ENCODE measurements at regions not wholly inside any gene's neighbourhood (a gene's known extent, or its start where the extent isn't known, plus 50 kb on each side); places are given as distances from the start of the nearest gene placed in this dataset.

GRCh38 chr2:223214394-223215253, 162.6 kb downstream of the KCNE4 start:
- Histone ChIP-seq H3K27me3 (ENCODE audit: insufficient read depth, low read length) (no peaks in the 10 kb centered on the region), H3K4me1 (ENCODE audit: insufficient read depth, low read length) (no peaks in the 10 kb centered on the region), H3K9me3 (ENCODE audit: insufficient read depth, low read depth, low read length) (peaks cover 9% of the 10 kb centered on the region; the same call in 1 of the 2 replicates), H3K9ac (ENCODE audit: low read depth, low read length) (no peak overlapping the region), H3K27ac (ENCODE audit: low read depth, low read length) (no peak overlapping the region), H3K4me3 (ENCODE audit: low read length) (no peak overlapping the region), H3K36me3 (ENCODE audit: insufficient read depth, low read length) (no peaks in the 10 kb centered on the region)
- WGBS, result 89% methylated on average over 5 of the region's 5 CpGs

- WGBS, result 62% methylated on average over 2 of the region's 2 CpGs
- Histone ChIP-seq H3K27me3 (ENCODE audit: insufficient read depth, low read length) (no peaks in the 10 kb centered on the region), H3K9ac (ENCODE audit: low read depth, low read length) (no peak overlapping the region), H3K36me3 (ENCODE audit: insufficient read depth, low read length) (no peaks in the 10 kb centered on the region), H3K4me1 (ENCODE audit: insufficient read depth, low read length) (no peaks in the 10 kb centered on the region), H3K4me3 (ENCODE audit: low read length) (no peak overlapping the region), H3K27ac (ENCODE audit: low read depth, low read length) (no peak overlapping the region), H3K9me3 (ENCODE audit: insufficient read depth, low read depth, low read length) (peaks cover 7% of the 10 kb centered on the region; the same call in 1 of the 2 replicates)
These were observed 163.2 kb downstream of the KCNE4 start for GRCh38 chr2:223215254-223215516.

GRCh38 chr2:223217373-223217772, 165.4 kb downstream of the KCNE4 start:
- Histone ChIP-seq H3K27ac (ENCODE audit: low read depth, low read length) (no peak overlapping the region), H3K9me3 (ENCODE audit: insufficient read depth, low read depth, low read length) (no peaks in the 10 kb centered on the region), H3K27me3 (ENCODE audit: insufficient read depth, low read length) (no peaks in the 10 kb centered on the region), H3K9ac (ENCODE audit: low read depth, low read length) (no peak overlapping the region), H3K36me3 (ENCODE audit: insufficient read depth, low read length) (no peaks in the 10 kb centered on the region), H3K4me1 (ENCODE audit: insufficient read depth, low read length) (no peaks in the 10 kb centered on the region; the same call in 1 of the 2 replicates), H3K4me3 (ENCODE audit: low read length) (no peak overlapping the region)

- no peaks in the 10 kb centered on the region for H3K36me3 ChIP-seq (ENCODE audit: insufficient read depth, low read length)
- no peak overlapping the region for H3K9ac ChIP-seq (ENCODE audit: low read depth, low read length)
- no peaks in the 10 kb centered on the region for H3K9me3 ChIP-seq (ENCODE audit: insufficient read depth, low read depth, low read length)
- H3K27ac ChIP-seq (ENCODE audit: low read depth, low read length), result no peak overlapping the region
- 93% methylated on average over 2 of the region's 2 CpGs for WGBS
- H3K4me1 ChIP-seq (ENCODE audit: insufficient read depth, low read length), result no peaks in the 10 kb centered on the region; the same call in 1 of the 2 replicates
- H3K27me3 ChIP-seq (ENCODE audit: insufficient read depth, low read length), result no peaks in the 10 kb centered on the region
- no peak overlapping the region for H3K4me3 ChIP-seq (ENCODE audit: low read length)
These were observed 166.7 kb downstream of the KCNE4 start for GRCh38 chr2:223218587-223219178.

GRCh38 chr2:223219872-223220657, 168.1 kb downstream of the KCNE4 start:
- H3K36me3 ChIP-seq (ENCODE audit: insufficient read depth, low read length), result no peaks in the 10 kb centered on the region
- H3K4me1 ChIP-seq (ENCODE audit: insufficient read depth, low read length), result no peaks in the 10 kb centered on the region; the same call in 1 of the 2 replicates
- H3K9ac ChIP-seq (ENCODE audit: low read depth, low read length), result no peak overlapping the region
- no peaks in the 10 kb centered on the region for H3K9me3 ChIP-seq (ENCODE audit: insufficient read depth, low read depth, low read length)
- no peak overlapping the region for H3K4me3 ChIP-seq (ENCODE audit: low read length)
- H3K27ac ChIP-seq (ENCODE audit: low read depth, low read length), result no peak overlapping the region
- no peaks in the 10 kb centered on the region for H3K27me3 ChIP-seq (ENCODE audit: insufficient read depth, low read length)
- 85% methylated on average over 9 of the region's 9 CpGs for WGBS

GRCh38 chr2:223220658-223220925, 168.6 kb downstream of the KCNE4 start:
- Histone ChIP-seq H3K27me3 (ENCODE audit: insufficient read depth, low read length) (no peaks in the 10 kb centered on the region), H3K27ac (ENCODE audit: low read depth, low read length) (no peak overlapping the region), H3K9ac (ENCODE audit: low read depth, low read length) (no peak overlapping the region), H3K4me1 (ENCODE audit: insufficient read depth, low read length) (no peaks in the 10 kb centered on the region; the same call in 1 of the 2 replicates), H3K4me3 (ENCODE audit: low read length) (no peak overlapping the region), H3K9me3 (ENCODE audit: insufficient read depth, low read depth, low read length) (no peaks in the 10 kb centered on the region), H3K36me3 (ENCODE audit: insufficient read depth, low read length) (no peaks in the 10 kb centered on the region)
- WGBS, result 80% methylated on average over 1 of the region's 1 CpG

- no peaks in the 10 kb centered on the region for H3K9me3 ChIP-seq (ENCODE audit: insufficient read depth, low read depth, low read length)
- H3K4me3 ChIP-seq (ENCODE audit: low read length), result no peak overlapping the region
- peak overlapping the region; percentile 71; the same call in 1 of the 2 replicates for H3K27ac ChIP-seq (ENCODE audit: low read depth, low read length)
- no peaks in the 10 kb centered on the region; the same call in 1 of the 2 replicates for H3K4me1 ChIP-seq (ENCODE audit: insufficient read depth, low read length)
- no peaks in the 10 kb centered on the region for H3K36me3 ChIP-seq (ENCODE audit: insufficient read depth, low read length)
- peak overlapping the region; percentile 58; the same call in 1 of the 2 replicates for H3K9ac ChIP-seq (ENCODE audit: low read depth, low read length)
- 65% methylated on average over 4 of the region's 4 CpGs for WGBS
- no peaks in the 10 kb centered on the region for H3K27me3 ChIP-seq (ENCODE audit: insufficient read depth, low read length)
These were observed 169.3 kb downstream of the KCNE4 start for GRCh38 chr2:223221139-223221835.

GRCh38 chr2:223222397-223222796, 170.4 kb downstream of the KCNE4 start:
- Histone ChIP-seq H3K9ac (ENCODE audit: low read depth, low read length) (no peak overlapping the region), H3K9me3 (ENCODE audit: insufficient read depth, low read depth, low read length) (no peaks in the 10 kb centered on the region), H3K27me3 (ENCODE audit: insufficient read depth, low read length) (no peaks in the 10 kb centered on the region), H3K36me3 (ENCODE audit: insufficient read depth, low read length) (no peaks in the 10 kb centered on the region), H3K27ac (ENCODE audit: low read depth, low read length) (no peak overlapping the region), H3K4me1 (ENCODE audit: insufficient read depth, low read length) (no peaks in the 10 kb centered on the region; the same call in 1 of the 2 replicates), H3K4me3 (ENCODE audit: low read length) (no peak overlapping the region)
- whole genome bisulfite sequencing, result 100% methylated on average over 1 of the region's 2 CpGs

GRCh38 chr2:223223156-223223555, 171.2 kb downstream of the KCNE4 start:
- no peak overlapping the region for H3K4me3 ChIP-seq (ENCODE audit: low read length)
- no peaks in the 10 kb centered on the region for H3K9me3 ChIP-seq (ENCODE audit: insufficient read depth, low read depth, low read length)
- H3K4me1 ChIP-seq (ENCODE audit: insufficient read depth, low read length), result no peaks in the 10 kb centered on the region; the same call in 1 of the 2 replicates
- no peak overlapping the region for H3K9ac ChIP-seq (ENCODE audit: low read depth, low read length)
- no peak overlapping the region for H3K27ac ChIP-seq (ENCODE audit: low read depth, low read length)
- H3K27me3 ChIP-seq (ENCODE audit: insufficient read depth, low read length), result no peaks in the 10 kb centered on the region
- no peaks in the 10 kb centered on the region for H3K36me3 ChIP-seq (ENCODE audit: insufficient read depth, low read length)
- WGBS, result 100% methylated on average over 1 of the region's 1 CpG

GRCh38 chr2:223225266-223225665, 173.3 kb downstream of the KCNE4 start:
- no peak overlapping the region for H3K27ac ChIP-seq (ENCODE audit: low read depth, low read length)
- no peaks in the 10 kb centered on the region; the same call in 1 of the 2 replicates for H3K4me1 ChIP-seq (ENCODE audit: insufficient read depth, low read length)
- WGBS, result 96% methylated on average over 3 of the region's 3 CpGs
- no peaks in the 10 kb centered on the region for H3K36me3 ChIP-seq (ENCODE audit: insufficient read depth, low read length)
- no peak overlapping the region for H3K9ac ChIP-seq (ENCODE audit: low read depth, low read length)
- no peaks in the 10 kb centered on the region for H3K9me3 ChIP-seq (ENCODE audit: insufficient read depth, low read depth, low read length)
- no peaks in the 10 kb centered on the region for H3K27me3 ChIP-seq (ENCODE audit: insufficient read depth, low read length)
- no peak overlapping the region for H3K4me3 ChIP-seq (ENCODE audit: low read length)

- Histone ChIP-seq H3K9ac (ENCODE audit: low read depth, low read length) (no peak overlapping the region), H3K4me3 (ENCODE audit: low read length) (no peak overlapping the region), H3K27me3 (ENCODE audit: insufficient read depth, low read length) (no peaks in the 10 kb centered on the region), H3K27ac (ENCODE audit: low read depth, low read length) (no peak overlapping the region), H3K4me1 (ENCODE audit: insufficient read depth, low read length) (no peaks in the 10 kb centered on the region), H3K9me3 (ENCODE audit: insufficient read depth, low read depth, low read length) (no peaks in the 10 kb centered on the region), H3K36me3 (ENCODE audit: insufficient read depth, low read length) (no peaks in the 10 kb centered on the region)
- WGBS, result 14% methylated on average over 1 of the region's 1 CpG
These were observed 174.3 kb downstream of the KCNE4 start for GRCh38 chr2:223226264-223226663.

Measured in HUES64 (cell line).